VCaP (cell line): ENCODE measurements at regions not wholly inside any gene's neighbourhood (a gene's known extent, or its start where the extent isn't known, plus 50 kb on each side); places are given as distances from the start of the nearest gene placed in this dataset.

Experiments
- H3K27ac ChIP-seq: fragments of 450-650 bp; 2 replicates; pipeline ENCODE4 v1.5.1; 2017
- TF ChIP-seq, protein P1 (sequence below): fragments of 450-650 bp; conservative IDR thresholded peaks from 2 replicates; pipeline ENCODE4 v1.5.1; 2017; ENCODE audit warnings: mild to moderate bottlenecking, moderate library complexity

DNA sequence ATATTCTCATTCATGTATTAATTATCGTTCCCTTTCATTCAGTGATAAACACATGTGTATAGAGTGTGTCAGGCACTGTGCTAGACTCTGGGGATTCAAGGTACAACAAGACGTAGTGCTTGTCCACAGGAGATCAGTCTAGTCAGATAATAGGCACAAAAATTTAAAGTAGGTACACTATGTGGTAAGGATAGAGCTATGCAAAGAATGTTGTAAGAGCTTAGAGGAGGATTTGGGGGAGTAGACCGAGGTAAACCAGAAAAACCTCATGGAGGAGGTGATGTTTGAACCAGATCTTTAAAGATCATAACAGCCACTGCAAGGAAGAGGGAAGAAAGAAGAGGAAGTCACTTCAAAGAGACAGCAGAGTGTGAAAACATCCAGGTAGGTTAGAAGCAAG lies 256.9 kb upstream of the DDX18 start:
- no peak overlapping the region for H3K27ac ChIP-seq

DNA sequence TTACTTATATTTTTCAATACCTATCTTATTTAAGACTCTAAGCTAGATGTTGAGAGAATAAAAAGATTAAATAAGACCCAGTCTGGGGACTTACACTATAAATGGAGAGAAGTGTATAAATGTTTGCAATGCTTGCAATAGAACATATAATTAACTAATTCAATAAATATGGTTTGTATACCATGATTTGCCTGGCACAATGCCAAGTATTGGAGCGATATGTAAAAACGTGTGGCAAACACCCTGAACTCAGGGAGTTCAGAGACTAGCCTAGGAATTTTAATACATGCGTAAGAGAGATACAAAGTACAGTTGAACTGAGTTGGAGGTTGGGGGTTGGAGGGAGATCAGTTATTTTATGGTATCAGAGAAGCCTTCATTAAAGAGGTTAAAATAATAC lies 251.8 kb upstream of the DDX18 start:
- no peak overlapping the region for H3K27ac ChIP-seq
- TF ChIP-seq, protein P1, sequence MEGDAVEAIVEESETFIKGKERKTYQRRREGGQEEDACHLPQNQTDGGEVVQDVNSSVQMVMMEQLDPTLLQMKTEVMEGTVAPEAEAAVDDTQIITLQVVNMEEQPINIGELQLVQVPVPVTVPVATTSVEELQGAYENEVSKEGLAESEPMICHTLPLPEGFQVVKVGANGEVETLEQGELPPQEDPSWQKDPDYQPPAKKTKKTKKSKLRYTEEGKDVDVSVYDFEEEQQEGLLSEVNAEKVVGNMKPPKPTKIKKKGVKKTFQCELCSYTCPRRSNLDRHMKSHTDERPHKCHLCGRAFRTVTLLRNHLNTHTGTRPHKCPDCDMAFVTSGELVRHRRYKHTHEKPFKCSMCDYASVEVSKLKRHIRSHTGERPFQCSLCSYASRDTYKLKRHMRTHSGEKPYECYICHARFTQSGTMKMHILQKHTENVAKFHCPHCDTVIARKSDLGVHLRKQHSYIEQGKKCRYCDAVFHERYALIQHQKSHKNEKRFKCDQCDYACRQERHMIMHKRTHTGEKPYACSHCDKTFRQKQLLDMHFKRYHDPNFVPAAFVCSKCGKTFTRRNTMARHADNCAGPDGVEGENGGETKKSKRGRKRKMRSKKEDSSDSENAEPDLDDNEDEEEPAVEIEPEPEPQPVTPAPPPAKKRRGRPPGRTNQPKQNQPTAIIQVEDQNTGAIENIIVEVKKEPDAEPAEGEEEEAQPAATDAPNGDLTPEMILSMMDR, result no peak

More for the DNA sequence above, 256.9 kb upstream of the DDX18 start:
- TF ChIP-seq, protein P1, result no peak

DNA sequence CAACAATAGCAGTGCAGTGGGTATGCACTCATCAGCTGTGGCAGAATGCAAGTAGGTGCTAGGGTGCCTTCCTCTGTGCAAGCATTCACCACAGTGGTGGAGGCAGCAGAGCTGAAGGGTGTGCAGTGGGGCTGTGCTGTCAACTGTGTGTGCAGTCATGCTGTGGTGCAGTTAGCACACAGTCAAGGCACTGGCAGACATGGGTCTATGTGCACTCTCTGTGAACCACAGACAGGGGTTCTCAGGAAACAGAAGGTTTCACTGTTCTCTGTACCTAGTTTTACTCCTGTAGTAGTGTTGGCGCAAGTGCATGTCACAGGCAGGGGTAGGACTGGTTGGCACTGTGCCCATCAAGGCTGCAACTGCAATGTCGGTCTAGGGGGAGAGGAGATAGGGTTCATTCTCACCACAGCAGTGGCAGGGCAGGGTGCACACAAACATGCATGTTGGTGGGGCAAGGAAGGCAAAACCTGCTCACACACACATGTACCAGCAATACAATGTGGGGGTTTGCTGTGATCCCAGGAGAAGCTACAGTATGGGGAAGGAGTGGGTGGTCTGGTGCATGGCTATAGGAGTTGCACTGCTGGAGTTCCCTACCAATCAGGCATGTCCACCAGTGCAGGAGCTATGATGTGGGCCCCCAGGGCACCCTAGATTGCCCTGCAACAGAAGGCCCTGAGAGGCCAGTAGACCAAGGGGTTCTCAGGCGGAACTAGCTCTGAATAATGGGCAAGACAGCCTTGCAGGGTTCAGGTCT lies 242.7 kb upstream of the DDX18 start:
- TF ChIP-seq, protein P1, result no peak

DNA sequence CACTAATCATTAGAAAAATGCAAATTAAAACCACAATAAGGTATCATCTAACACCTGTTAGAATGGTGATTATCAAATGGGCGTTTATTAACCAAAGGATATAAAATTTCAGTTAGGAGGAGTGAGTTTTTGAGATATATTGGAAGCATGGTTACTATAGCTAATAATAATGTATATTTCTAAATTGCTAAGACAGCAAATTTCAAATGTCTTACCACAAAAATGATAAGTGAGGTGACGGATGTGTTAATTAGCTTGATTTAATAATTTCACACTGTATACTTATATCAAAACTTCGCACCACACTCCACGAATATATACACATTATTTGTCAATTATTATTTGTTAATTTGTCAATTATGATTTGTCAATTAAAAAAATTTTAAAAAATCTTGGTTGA lies 227.2 kb upstream of the DDX18 start:
- no peak overlapping the region for H3K27ac ChIP-seq
- TF ChIP-seq, protein P1, result no peak

More for the DNA sequence above, 242.7 kb upstream of the DDX18 start:
- no peak overlapping the region for H3K27ac ChIP-seq

DNA sequence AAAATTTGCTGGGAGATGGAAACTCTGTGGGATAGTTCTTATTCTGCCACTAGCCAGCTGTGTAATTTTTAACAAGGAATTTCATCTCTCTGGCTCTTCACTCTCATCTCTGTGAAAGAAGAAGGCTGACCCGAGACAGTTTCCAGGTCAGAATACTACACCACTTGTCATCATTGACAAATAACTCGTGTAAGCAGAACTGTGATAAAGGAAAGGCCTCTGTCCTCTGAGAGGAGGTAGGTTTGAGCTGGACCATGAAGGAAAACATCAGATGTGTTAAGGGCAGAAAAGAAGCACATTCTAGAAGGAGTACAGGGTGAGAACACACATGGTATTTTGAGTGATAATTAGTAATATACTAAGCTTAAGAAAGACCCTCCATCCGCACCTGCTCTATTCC lies 211.4 kb upstream of the DDX18 start:
- H3K27ac ChIP-seq, result no peak overlapping the region
- TF ChIP-seq, protein P1, result no peak

DNA sequence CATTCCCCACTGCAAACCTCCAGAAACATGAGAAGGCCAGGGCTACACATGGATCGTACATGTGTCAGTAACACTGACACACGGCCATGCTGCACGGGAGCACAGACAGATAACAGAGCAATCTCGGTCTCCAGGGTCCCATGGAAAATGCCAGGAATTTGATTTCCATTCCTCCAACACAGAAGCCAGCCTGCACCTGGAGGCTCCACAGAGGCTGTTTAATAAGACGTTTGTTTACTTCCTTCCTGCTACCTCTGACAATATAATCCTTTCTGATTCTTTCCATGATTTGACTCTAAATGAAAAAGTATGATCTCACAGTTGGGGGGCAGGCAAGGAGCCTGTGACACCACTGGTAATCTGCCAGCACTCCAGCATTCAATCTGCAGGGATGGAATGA lies 210.9 kb upstream of the DDX18 start:
- H3K27ac ChIP-seq, result no peak overlapping the region
- TF ChIP-seq, protein P1, result no peak

DNA sequence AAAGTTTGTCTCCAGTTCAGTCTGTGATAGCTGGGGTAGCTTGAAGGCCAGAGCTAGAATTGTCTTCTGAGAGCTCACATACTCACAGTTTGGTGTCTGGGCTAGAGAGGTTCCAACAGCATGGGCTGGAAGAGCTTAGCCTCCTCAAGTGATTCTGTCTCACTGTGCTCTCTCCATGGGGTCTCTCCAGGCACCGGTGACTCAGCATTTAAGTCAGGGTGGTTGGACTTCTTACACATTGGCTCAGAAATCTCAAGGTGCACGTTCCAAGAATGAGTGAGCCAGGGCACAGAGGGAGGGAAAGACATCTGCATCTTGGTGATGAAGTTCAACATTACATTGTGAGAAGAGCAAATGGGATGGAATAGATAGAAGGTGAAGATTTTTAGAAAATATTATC lies 207.3 kb upstream of the DDX18 start:
- TF ChIP-seq, protein P1, result no peak

More for the DNA sequence above, 207.3 kb upstream of the DDX18 start:
- no peak overlapping the region for H3K27ac ChIP-seq
